ENCODE measurements at regions not wholly inside any gene's neighbourhood (a gene's known extent, or its start where the extent isn't known, plus 50 kb on each side); places are given as distances from the start of the nearest gene placed in this dataset.

GRCh38 chr21:16309250-16309971 is 579.6 kb downstream of the USP25 start:
- DNase-seq: no peak

- no peak for DNase-seq
Observed at GRCh38 chr21:16310176-16310575, 580.4 kb downstream of the USP25 start.

DNA sequence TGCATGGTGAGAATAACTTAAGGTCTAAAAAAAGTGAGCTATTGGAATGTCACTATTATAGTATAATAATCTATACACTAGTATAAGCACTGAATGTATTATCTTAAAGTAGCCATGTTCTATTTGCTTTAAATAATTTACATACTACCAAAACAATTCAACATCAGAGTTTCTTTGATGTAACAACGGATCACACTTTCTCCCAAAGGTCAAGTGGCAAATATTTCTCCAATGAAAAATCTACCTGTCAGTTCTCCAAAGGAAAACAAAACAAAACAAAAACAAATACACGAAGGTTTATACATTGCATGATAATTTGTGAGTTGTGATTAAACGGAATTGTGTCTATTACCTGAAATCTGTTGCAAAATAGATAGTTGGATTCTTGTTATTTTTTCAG is 581.4 kb downstream of the USP25 start:
- no peak for DNase-seq

DNA sequence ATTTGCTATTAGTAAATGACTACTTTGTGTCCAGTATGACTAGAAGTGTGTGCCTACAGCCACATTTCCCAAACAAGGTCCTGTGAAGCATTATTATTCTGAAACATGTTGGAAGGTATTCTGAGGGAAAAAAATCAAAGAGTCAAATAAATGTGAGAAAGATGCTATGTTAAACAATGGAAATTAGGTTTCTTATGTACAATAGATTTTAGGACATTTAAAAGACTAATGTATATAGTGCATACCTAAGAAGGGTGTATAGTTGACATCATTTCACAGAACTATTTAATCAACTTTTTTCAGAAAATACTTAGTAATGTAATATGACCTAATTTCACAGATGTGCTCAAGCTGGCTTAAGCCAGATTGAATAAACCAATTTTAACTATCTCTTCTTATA is 582.5 kb downstream of the USP25 start:
- DNase-seq: no peak

- no peak for DNase-seq
Observed at GRCh38 chr21:16315223-16315622, 585.4 kb downstream of the USP25 start.

GRCh38 chr21:16318651-16319300 is 589.0 kb downstream of the USP25 start:
- no peak for DNase-seq

DNA sequence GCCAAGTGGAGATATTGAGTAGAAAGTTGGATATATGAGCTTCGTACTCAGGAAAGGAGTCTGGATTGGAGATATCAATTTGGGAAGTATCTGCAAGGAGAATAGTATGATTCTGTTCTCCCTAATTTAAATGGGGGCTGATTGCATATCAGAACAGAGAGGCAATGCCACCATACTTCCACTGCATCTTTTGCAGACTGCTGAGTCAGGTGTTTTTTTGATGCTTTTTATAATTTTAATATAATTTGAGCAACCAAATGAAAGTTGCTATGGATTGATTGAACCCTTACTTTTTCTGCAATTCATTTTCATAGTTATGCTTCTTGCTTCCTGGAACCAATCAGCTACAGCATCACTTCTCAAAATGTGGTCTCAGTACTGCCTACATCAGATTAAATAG is 590.3 kb downstream of the USP25 start:
- DNase-seq: no peak

DNA sequence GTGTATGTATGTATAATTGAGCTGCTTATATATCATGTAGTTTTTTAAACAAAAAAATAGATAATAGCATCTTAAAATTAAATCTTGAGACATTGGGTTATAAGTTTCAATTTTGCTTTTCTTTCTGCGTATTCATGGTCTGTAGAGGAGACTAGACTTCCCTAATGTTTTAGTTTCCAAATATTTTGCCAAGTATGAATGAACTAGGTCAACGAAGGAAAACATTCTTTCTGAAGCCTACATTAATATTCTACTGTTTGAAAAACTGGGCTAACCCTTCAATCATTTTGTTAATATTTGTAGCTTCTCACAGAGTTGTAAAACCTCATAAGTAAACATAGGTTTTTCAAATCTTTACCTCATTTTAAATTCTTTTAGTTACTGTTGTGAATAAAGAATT is 592.7 kb downstream of the USP25 start:
- no peak for DNase-seq

GRCh38 chr21:16323596-16323995 is 593.8 kb downstream of the USP25 start:
- DNase-seq: no peak

GRCh38 chr21:16324630-16325029 is 594.8 kb downstream of the USP25 start:
- no peak for DNase-seq

DNA sequence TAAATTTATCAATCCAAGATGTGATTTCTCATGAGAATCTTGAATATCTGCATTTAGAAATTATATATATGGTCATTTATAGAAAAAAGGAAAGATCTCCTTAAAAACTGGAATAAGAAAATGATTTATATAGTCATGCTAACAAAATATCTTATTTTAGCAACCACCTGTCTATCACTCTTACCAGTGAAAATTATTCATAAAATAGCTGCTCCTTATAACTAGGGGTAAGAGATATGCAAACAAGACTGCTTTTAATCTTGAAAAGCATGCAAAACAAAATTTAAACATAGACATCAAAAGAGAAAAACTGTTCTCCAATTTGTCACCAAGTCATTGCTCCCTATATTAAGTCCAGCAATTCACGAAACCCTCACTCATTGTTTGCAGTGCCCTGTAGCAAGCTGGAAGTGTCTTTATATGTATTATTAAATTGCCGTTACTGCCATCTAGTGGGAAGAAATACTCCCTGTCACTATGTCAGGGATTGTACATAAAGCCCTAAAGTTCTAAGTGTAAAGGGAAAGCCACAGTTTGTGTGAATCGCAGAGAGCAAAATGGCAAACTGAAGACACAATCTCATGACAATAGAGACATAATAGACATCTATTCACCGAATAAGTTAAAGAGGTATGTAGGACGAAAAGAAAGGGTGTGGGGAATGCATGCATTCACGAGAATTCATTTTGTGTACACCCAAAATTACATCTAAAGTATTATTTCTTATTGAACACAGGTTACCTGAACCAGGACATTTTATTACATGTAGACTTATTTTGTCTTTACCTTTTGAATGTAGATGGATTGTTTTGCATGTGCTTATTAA is 600.5 kb downstream of the USP25 start:
- peak in 1 of 5 donors; percentile 19 for DNase-seq

DNA sequence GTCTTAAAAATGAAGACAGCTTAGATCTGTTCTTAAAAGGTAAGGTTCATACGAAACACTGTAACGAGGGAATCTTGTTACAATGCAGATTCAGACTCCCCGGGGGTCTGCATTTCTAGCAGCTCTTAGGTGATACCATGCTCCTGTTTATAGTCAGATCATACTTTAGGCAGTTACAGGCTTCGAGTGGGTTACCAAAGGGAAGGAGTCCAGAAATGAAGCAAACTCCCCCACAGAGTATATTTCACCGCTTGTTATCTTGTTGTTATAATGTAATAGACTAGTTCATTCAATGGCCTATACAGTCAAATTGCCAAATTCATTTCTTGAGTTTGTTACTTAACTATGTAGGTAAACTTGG is 601.1 kb downstream of the USP25 start:
- no peak for DNase-seq

- DNase-seq: no peak
Observed at GRCh38 chr21:16337266-16337665, 607.5 kb downstream of the USP25 start.

- no peak for DNase-seq
Observed at GRCh38 chr21:16342932-16343331, 613.1 kb downstream of the USP25 start.

- DNase-seq: no peak
Observed at GRCh38 chr21:16343776-16344175, 614.0 kb downstream of the USP25 start.

DNA sequence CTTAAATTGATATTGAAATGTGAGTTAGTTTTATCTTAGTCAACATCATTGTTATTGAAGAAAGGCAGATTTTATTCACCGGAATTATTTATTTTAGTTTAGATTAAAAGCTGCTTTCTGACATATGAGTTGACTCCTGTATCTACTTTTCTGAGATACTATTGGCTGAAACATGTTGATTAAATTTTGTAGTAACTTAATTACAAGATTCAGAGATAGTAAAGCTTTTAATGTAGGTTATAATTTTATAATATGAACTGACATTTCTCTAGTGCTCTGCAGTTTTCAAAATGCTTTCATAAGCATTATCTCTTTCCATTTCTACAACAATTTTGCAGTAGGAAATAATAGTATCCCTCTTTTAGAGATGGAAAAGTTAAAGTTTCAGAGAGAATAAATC is 616.0 kb downstream of the USP25 start:
- DNase-seq: no peak

GRCh38 chr21:16347223-16347622 is 617.4 kb downstream of the USP25 start:
- DNase-seq: no peak

DNA sequence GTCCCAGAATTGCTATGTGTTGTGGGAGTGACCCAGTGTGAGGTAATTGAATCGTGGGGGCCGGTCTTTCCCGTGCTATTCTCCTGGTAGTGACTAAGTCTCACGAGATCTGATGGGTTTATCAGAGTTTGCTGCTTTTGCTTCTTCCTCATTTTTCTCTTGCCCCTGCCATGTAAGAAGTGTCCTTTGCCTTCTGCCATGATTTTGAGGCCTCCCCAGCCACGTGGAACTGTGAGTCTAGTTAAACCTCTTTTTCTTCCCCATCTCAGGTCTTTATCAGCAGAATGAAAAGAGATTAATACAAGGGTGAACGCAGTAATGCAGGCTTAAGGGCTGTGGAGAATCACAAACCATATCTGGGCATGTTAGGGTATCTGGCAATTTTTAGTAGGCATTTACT is 624.0 kb downstream of the USP25 start:
- no peak for DNase-seq

DNA sequence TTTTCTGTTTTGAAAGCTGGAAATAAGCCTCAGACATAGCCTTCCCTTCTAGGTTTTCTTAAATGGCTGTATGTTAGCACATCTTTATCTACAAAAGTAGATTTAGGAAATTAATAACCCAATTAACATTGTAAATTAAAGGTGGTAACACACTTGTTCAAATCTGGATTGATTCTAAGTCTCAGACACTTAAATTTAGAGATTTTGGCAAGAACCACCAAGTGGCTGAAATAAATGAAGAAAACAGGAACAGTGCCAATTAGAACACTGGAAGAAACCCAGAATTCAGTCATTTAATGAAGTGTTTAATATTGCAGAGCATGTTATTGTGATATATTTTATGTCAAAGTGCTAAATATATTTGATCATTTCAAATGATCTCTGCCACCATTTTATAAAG is 628.2 kb downstream of the USP25 start:
- no peak for DNase-seq

- no peak for DNase-seq
Observed at GRCh38 chr21:16358784-16359183, 629.0 kb downstream of the USP25 start.

- no peak for DNase-seq
Observed at GRCh38 chr21:16363100-16363499, 633.3 kb downstream of the USP25 start.

GRCh38 chr21:16363518-16363917 is 633.7 kb downstream of the USP25 start:
- DNase-seq: no peak

DNA sequence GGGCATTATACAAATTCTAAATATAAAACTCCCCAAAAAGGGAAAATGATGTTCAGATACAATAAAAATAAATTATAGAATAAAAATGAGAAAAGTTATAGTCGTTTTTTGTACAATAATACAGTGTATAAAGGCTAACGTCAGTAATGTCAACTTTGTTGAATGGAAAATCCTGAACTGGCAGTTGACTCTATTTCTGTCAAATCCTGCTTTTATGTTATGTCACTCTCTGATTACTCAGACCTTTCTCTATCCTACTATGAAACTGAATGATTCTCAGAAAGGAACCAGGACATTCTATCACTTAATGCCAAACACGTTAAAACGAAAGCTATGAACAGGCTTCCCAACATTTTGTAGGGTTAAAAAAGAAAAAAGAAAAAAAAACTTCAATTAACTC is 636.4 kb downstream of the USP25 start:
- DNase-seq: no peak

DNA sequence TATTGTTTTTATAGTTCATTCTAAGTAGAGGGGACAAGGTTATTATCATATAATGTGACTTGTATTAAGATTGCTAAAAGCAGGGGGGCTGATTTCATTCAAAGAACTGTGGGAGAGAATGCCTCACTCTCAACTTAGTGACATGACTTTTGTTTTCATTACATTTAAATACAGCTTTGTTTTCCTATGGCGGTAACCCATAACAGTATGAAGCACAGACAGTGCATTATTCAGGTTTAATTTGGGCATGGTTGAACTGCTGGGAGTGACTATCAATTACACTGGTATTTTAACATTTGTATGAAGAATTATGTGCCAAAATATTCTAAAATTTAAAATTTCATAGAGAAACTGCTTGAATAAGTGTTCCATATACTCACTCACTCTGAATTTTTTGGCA is 637.3 kb downstream of the USP25 start:
- DNase-seq: no peak
